ENCODE measurements at regions not wholly inside any gene's neighbourhood (a gene's known extent, or its start where the extent isn't known, plus 50 kb on each side); places are given as distances from the start of the nearest gene placed in this dataset.

- no peak for DNase-seq (ENCODE audit: low read depth in 3 of 3, low spot score in 1 of 3)
Observed at GRCh38 chr18:40494603-40495002, 1460.4 kb upstream of the PIK3C3 start.

GRCh38 chr18:40493316-40493715 is 1461.7 kb upstream of the PIK3C3 start:
- DNase-seq (ENCODE audit: low read depth in 3 of 3, low spot score in 1 of 3) = no peak

GRCh38 chr18:40489301-40489700 is 1465.7 kb upstream of the PIK3C3 start:
- no peak for DNase-seq (ENCODE audit: low read depth in 3 of 3, low spot score in 1 of 3)

GRCh38 chr18:40485318-40485717 is 1469.7 kb upstream of the PIK3C3 start:
- no peak for DNase-seq (ENCODE audit: low read depth in 3 of 3, low spot score in 1 of 3)

GRCh38 chr18:40473221-40474029 is 1481.6 kb upstream of the PIK3C3 start:
- no peak for DNase-seq (ENCODE audit: low read depth in 3 of 3, low spot score in 1 of 3)

GRCh38 chr18:40470723-40471122 is 1484.3 kb upstream of the PIK3C3 start:
- DNase-seq (ENCODE audit: low read depth in 3 of 3, low spot score in 1 of 3) = no peak

GRCh38 chr18:40469851-40470250 is 1485.2 kb upstream of the PIK3C3 start:
- no peak for DNase-seq (ENCODE audit: low read depth in 3 of 3, low spot score in 1 of 3)

GRCh38 chr18:40469316-40469715 is 1485.7 kb upstream of the PIK3C3 start:
- DNase-seq (ENCODE audit: low read depth in 3 of 3, low spot score in 1 of 3) = no peak

GRCh38 chr18:40464032-40464431 is 1491.0 kb upstream of the PIK3C3 start:
- no peak for DNase-seq (ENCODE audit: low read depth in 3 of 3, low spot score in 1 of 3)

- no peak for DNase-seq (ENCODE audit: low read depth in 3 of 3, low spot score in 1 of 3)
Observed at GRCh38 chr18:40453903-40454302, 1501.1 kb upstream of the PIK3C3 start.

- DNase-seq (ENCODE audit: low read depth in 3 of 3, low spot score in 1 of 3) = no peak
Observed at GRCh38 chr18:40452599-40452998, 1502.4 kb upstream of the PIK3C3 start.

- no peak for DNase-seq (ENCODE audit: low read depth in 3 of 3, low spot score in 1 of 3)
Observed at GRCh38 chr18:40450751-40451150, 1504.3 kb upstream of the PIK3C3 start.

GRCh38 chr18:40447820-40448219 is 1507.2 kb upstream of the PIK3C3 start:
- no peak for DNase-seq (ENCODE audit: low read depth in 3 of 3, low spot score in 1 of 3)

- no peak for DNase-seq (ENCODE audit: low read depth in 3 of 3, low spot score in 1 of 3)
Observed at GRCh38 chr18:40440088-40440487, 1514.9 kb upstream of the PIK3C3 start.

GRCh38 chr18:40437517-40437916 is 1517.5 kb upstream of the PIK3C3 start:
- no peak for DNase-seq (ENCODE audit: low read depth in 3 of 3, low spot score in 1 of 3)

GRCh38 chr18:40431071-40431985 is 1523.7 kb upstream of the PIK3C3 start:
- DNase-seq (ENCODE audit: low read depth in 3 of 3, low spot score in 1 of 3) = no peak

GRCh38 chr18:40423291-40423690 is 1531.7 kb upstream of the PIK3C3 start:
- DNase-seq (ENCODE audit: low read depth in 3 of 3, low spot score in 1 of 3) = no peak

GRCh38 chr18:40420675-40421074 is 1534.4 kb upstream of the PIK3C3 start:
- no peak for DNase-seq (ENCODE audit: low read depth in 3 of 3, low spot score in 1 of 3)

- DNase-seq (ENCODE audit: low read depth in 3 of 3, low spot score in 1 of 3) = no peak
Observed at GRCh38 chr18:40417501-40417900, 1537.5 kb upstream of the PIK3C3 start.

- DNase-seq (ENCODE audit: low read depth in 3 of 3, low spot score in 1 of 3) = no peak
Observed at GRCh38 chr18:40415821-40416220, 1539.2 kb upstream of the PIK3C3 start.

- DNase-seq (ENCODE audit: low read depth in 3 of 3, low spot score in 1 of 3) = no peak
Observed at GRCh38 chr18:40415176-40415791, 1539.8 kb upstream of the PIK3C3 start.
